CD14-positive monocyte (primary cell): ENCODE measurements at regions not wholly inside any gene's neighbourhood (a gene's known extent, or its start where the extent isn't known, plus 50 kb on each side); places are given as distances from the start of the nearest gene placed in this dataset. TPM values are rescaled to one million over a fixed set of nuclear protein-coding genes. Genes with fewer than 3 reads are reported as not detected.

Experiments used
- DNase-seq, 3 donors: peaks; one replicate each; pipeline ENCODE4 v3.0.0-alpha.2; 2011 to 2022
- H2AFZ ChIP-seq: 2 replicates; pipeline ENCODE4 v1.6.0; 2012; ENCODE audit warnings: mild to moderate bottlenecking, low read depth, low read length, inconsistent platforms; ENCODE audit not compliant: insufficient read depth, poor library complexity, severe bottlenecking
- H3K27ac ChIP-seq, 2 donors: 1 replicate in 1 of 2; 2 replicates in 1 of 2; pipeline ENCODE4 v1.5.1; 2012 to 2013; ENCODE audit warnings: low read length in 2 of 2, control low read depth in 1 of 2, inconsistent platforms in 1 of 2, low read depth in 1 of 2, mild to moderate bottlenecking in 1 of 2
- H3K27me3 ChIP-seq, 2 donors: one replicate each; pipeline versions ENCODE4 v1.6.0 to v1.6.1; 2011 to 2013; ENCODE audit warnings: low read length in 2 of 2; ENCODE audit not compliant: control insufficient read depth in 2 of 2, insufficient read depth in 2 of 2
- H3K36me3 ChIP-seq, 2 donors: replicated peaks in 1 of 2; 1 replicate in 1 of 2; 2 replicates in 1 of 2; pipeline versions ENCODE4 v1.5.1 to v1.6.1; 2012 to 2013; ENCODE audit warnings: low read length in 2 of 2, control low read depth in 1 of 2, inconsistent platforms in 1 of 2, mild to moderate bottlenecking in 1 of 2; ENCODE audit not compliant: insufficient read depth in 2 of 2, control insufficient read depth in 1 of 2
- H3K4me1 ChIP-seq, 2 donors: 1 replicate in 1 of 2; 2 replicates in 1 of 2; pipeline versions ENCODE4 v1.5.1 to v1.6.1; 2012 to 2013; ENCODE audit warnings: low read length in 2 of 2, control low read depth in 1 of 2, inconsistent platforms in 1 of 2, mild to moderate bottlenecking in 1 of 2, moderate library complexity in 1 of 2; ENCODE audit not compliant: insufficient read depth in 2 of 2, control insufficient read depth in 1 of 2
- H3K4me2 ChIP-seq: replicated peaks from 2 replicates; pipeline ENCODE3; 2012; ENCODE audit warnings: low read length, moderate library complexity, mild to moderate bottlenecking; ENCODE audit not compliant: poor library complexity, severe bottlenecking; ENCODE audit errors: extremely low read depth
- H3K4me3 ChIP-seq, 3 experiments: fragments of 200-600 bp in 1 of 3; sonication (generic) in 1 of 3; replicated peaks in 1 of 3; 1 replicate in 2 of 3; 2 replicates in 1 of 3; pipeline ENCODE4 v1.5.1; 2011 to 2013; ENCODE audit warnings: low read length in 3 of 3, mild to moderate bottlenecking in 3 of 3, control low read depth in 2 of 3, low read depth in 2 of 3, inconsistent platforms in 1 of 3, moderate library complexity in 1 of 3
- H3K79me2 ChIP-seq: 2 replicates; pipeline ENCODE4 v1.6.0; 2012; ENCODE audit warnings: mild to moderate bottlenecking, control low read depth, inconsistent platforms, low read length, moderate library complexity; ENCODE audit not compliant: insufficient read depth
- H3K9ac ChIP-seq: 2 replicates; pipeline ENCODE4 v1.6.0; 2017; ENCODE audit warnings: low read length, mild to moderate bottlenecking; ENCODE audit not compliant: insufficient read depth, poor library complexity, severe bottlenecking
- H3K9me3 ChIP-seq, 2 donors: replicated peaks in 1 of 2; 1 replicate in 1 of 2; 2 replicates in 1 of 2; pipeline versions ENCODE4 v1.5.1 to v1.6.1; 2012 to 2013; ENCODE audit warnings: low read length in 2 of 2, control low read depth in 1 of 2; ENCODE audit not compliant: control insufficient read depth in 1 of 2, insufficient read depth in 1 of 2
- H4K20me1 ChIP-seq: 2 replicates; pipeline ENCODE4 v1.6.0; 2012; ENCODE audit warnings: mild to moderate bottlenecking, low read length, control low read depth, moderate library complexity; ENCODE audit not compliant: insufficient read depth
- H3K27ac Mint-ChIP-seq, 7 donors: one replicate each; pipeline ENCODE4 v1.8.0; 2020; ENCODE audit warnings: mild to moderate bottlenecking in 7 of 7, mixed read lengths in 7 of 7, moderate library complexity in 6 of 7, inconsistent platforms in 2 of 7
- H3K27me3 Mint-ChIP-seq, 3 donors: one replicate each; pipeline ENCODE4 v1.8.0; 2021 to 2022; ENCODE audit warnings: low read depth in 3 of 3, mild to moderate bottlenecking in 3 of 3, mixed read lengths in 3 of 3, moderate library complexity in 3 of 3, inconsistent platforms in 1 of 3
- H3K36me3 Mint-ChIP-seq, 2 donors: one replicate each; pipeline ENCODE4 v1.8.0; 2020; ENCODE audit warnings: mixed read lengths in 2 of 2, inconsistent platforms in 1 of 2, mild to moderate bottlenecking in 1 of 2
- H3K4me1 Mint-ChIP-seq: one replicate; pipeline ENCODE4 v1.8.0; 2020; ENCODE audit warnings: mild to moderate bottlenecking, mixed read lengths
- H3K4me3 Mint-ChIP-seq, 2 donors: one replicate each; pipeline ENCODE4 v1.8.0; 2020; ENCODE audit warnings: mild to moderate bottlenecking in 2 of 2, mixed read lengths in 2 of 2, moderate library complexity in 1 of 2
- H3K9me3 Mint-ChIP-seq, 7 donors: one replicate each; pipeline ENCODE4 v1.8.0; 2020 to 2022; ENCODE audit warnings: mixed read lengths in 7 of 7, mild to moderate bottlenecking in 6 of 7, moderate library complexity in 6 of 7, inconsistent platforms in 2 of 7
- CTCF ChIP-seq: fragments of 200-600 bp; IDR thresholded peaks from one replicate; pipeline ENCODE4 v1.8.0; 2022; ENCODE audit warnings: antibody characterized with exemption, mild to moderate bottlenecking
- WGBS: methylation state at CpG from one replicate; pipeline ENCODE4 v1.1.5; 2013; ENCODE audit warnings: missing lambda C conversion rate; ENCODE audit not compliant: insufficient coverage; 5-methylcytosine and 5-hydroxymethylcytosine counted together
- intact Hi-C, 2 donors: fragments of 100-400 bp; cut with micrococcal nuclease; formaldehyde crosslinking; loops; one replicate each; pipeline versions ENCODE4 v1.15.0 to v1.15.1; 2023
- small RNA-seq: library from RNA; depleted of rRNA; stranded (forward); fragments of <200 nt; gene quantifications from one replicate; pipeline ENCODE3, GENCODE V24; 2012; ENCODE audit warnings: low read depth; ENCODE audit not compliant: insufficient read length

- Histone ChIP-seq H3K4me3 (no peak overlapping the region), H3K4me1 (no peaks in the 10 kb centered on the region), H4K20me1 (no peaks in the 10 kb centered on the region), H3K27ac (no peak overlapping the region), H2AFZ (no peak overlapping the region), H3K4me2 (no peak overlapping the region), H3K36me3 (no peaks in the 10 kb centered on the region), H3K79me2 (no peaks in the 10 kb centered on the region), H3K9me3 (no peaks in the 10 kb centered on the region), H3K27me3 (no peaks in the 10 kb centered on the region), H3K9ac (no peak overlapping the region)
- no peaks in the 10 kb centered on the region for H3K9me3 Mint-ChIP-seq
- TF ChIP-seq CTCF: no peak
- intact Hi-C loops: no loop called here
- H3K4me1 Mint-ChIP-seq: no peaks in the 10 kb centered on the region
- no peak overlapping the region for H3K4me3 Mint-ChIP-seq
- DNase-seq: no peak
- no peak overlapping the region for H3K27ac Mint-ChIP-seq
- WGBS: no CpG with 5 or more reads among the region's 5 CpGs
- H3K36me3 Mint-ChIP-seq: no peaks in the 10 kb centered on the region
- H3K27me3 Mint-ChIP-seq: peaks cover 0 to 2% (median 0%) of the 10 kb centered on the region in 3 donors
Measured at GRCh38 chrY:12643693-12644348, 57.2 kb upstream of the USP9Y start.

GRCh38 chrY:12651095-12651494 is 49.9 kb upstream of the USP9Y start:
- H3K4me3 ChIP-seq: no peak overlapping the region
- H3K36me3 Mint-ChIP-seq: no peaks in the 10 kb centered on the region
- no peaks in the 10 kb centered on the region for H3K36me3 ChIP-seq
- H3K27ac ChIP-seq: no peak overlapping the region
- no peaks in the 10 kb centered on the region for H3K9me3 Mint-ChIP-seq
- H3K79me2 ChIP-seq: no peaks in the 10 kb centered on the region
- no peak overlapping the region for H3K27ac Mint-ChIP-seq
- H3K27me3 Mint-ChIP-seq: peaks cover 0 to under 1% (median 0%) of the 10 kb centered on the region in 3 donors
- no peaks in the 10 kb centered on the region for H3K4me1 Mint-ChIP-seq
- no peaks in the 10 kb centered on the region for H3K4me1 ChIP-seq
- H3K27me3 ChIP-seq: no peaks in the 10 kb centered on the region
- intact Hi-C loops: no loop called here
- H3K4me3 Mint-ChIP-seq: no peak overlapping the region
- no peak for DNase-seq
- no peak overlapping the region for H3K9ac ChIP-seq
- no CpG with 5 or more reads among the region's 2 CpGs for WGBS
- no peaks in the 10 kb centered on the region for H4K20me1 ChIP-seq
- H3K4me2 ChIP-seq: no peak overlapping the region
- H2AFZ ChIP-seq: no peak overlapping the region
- no peaks in the 10 kb centered on the region for H3K9me3 ChIP-seq
- no peak for TF ChIP-seq CTCF

Small RNAs in the stretch of these regions (small RNA-seq; reads per million reads assigned to genes)
- not detected for gene RN7SL702P
